ENCODE measurements at regions not wholly inside any gene's neighbourhood (a gene's known extent, or its start where the extent isn't known, plus 50 kb on each side); places are given as distances from the start of the nearest gene placed in this dataset.

GRCh38 chr22:49540084-49540912 is 287.4 kb downstream of the BRD1 start:
- Histone ChIP-seq H3K9me3 (ENCODE audit: control insufficient read depth in 1 of 2, insufficient read depth in 1 of 2, low read depth in 1 of 2, low read length in 2 of 2) (no peaks in the 10 kb centered on the region), H3K4me3 (replicated peaks in 1 of 2; ENCODE audit: low read depth in 1 of 2, low read length in 2 of 2) (no peak overlapping the region), H3K27me3 (ENCODE audit: insufficient read depth, low read length) (no peaks in the 10 kb centered on the region), H3K4me1 (ENCODE audit: control insufficient read depth in 1 of 2, insufficient read depth in 2 of 2, low read length in 2 of 2) (no peaks in the 10 kb centered on the region), H3K4me2 (ENCODE audit: low read length) (no peak overlapping the region), H4K20me1 (ENCODE audit: insufficient read depth) (0 out of 2 replicates have a peak, but pooled peaks cover 5% of the 10 kb centered on the region), H3K9ac (ENCODE audit: low read length) (no peak overlapping the region), H3K79me2 (ENCODE audit: insufficient read depth, low read length) (0 out of 2 replicates have a peak, but pooled peaks cover 5% of the 10 kb centered on the region), H3K27ac (ENCODE audit: low read depth, low read length) (no peak overlapping the region), H2AFZ (ENCODE audit: low read depth, low read length, poor library complexity, severe bottlenecking) (no peak overlapping the region), H3K9me2 (ENCODE audit: insufficient read depth) (no peaks in the 10 kb centered on the region), H3K36me3 (ENCODE audit: control insufficient read depth in 1 of 2, insufficient read depth in 2 of 2, low read length in 2 of 2) (no peaks in the 10 kb centered on the region)
- RAD21 ChIA-PET (ENCODE audit: low non-redundant PET in 1 of 2, low total read pairs in 2 of 2, uncharacterized antibody in 2 of 2, unreplicated experiment in 2 of 2): no interaction called here
- ATAC-seq (no peak), DNase-seq (ENCODE audit: low read depth, low spot score) (no peak)
- CTCF ChIA-PET: no interaction called here
- intact Hi-C loops (cut with micrococcal nuclease): no loop called here
- no peak for TF ChIP-seq ZFX (IDR thresholded peaks at IDR 0.05)
- no peak for TF ChIP-seq REST (IDR thresholded peaks at IDR 0.05; ENCODE audit: low read depth)
- no peak for TF ChIP-seq SP1 (IDR thresholded peaks at IDR 0.05; ENCODE audit: low read depth)
- TF ChIP-seq SIN3A (IDR thresholded peaks at IDR 0.05; ENCODE audit: low read depth): no peak
- TF ChIP-seq, protein P1, sequence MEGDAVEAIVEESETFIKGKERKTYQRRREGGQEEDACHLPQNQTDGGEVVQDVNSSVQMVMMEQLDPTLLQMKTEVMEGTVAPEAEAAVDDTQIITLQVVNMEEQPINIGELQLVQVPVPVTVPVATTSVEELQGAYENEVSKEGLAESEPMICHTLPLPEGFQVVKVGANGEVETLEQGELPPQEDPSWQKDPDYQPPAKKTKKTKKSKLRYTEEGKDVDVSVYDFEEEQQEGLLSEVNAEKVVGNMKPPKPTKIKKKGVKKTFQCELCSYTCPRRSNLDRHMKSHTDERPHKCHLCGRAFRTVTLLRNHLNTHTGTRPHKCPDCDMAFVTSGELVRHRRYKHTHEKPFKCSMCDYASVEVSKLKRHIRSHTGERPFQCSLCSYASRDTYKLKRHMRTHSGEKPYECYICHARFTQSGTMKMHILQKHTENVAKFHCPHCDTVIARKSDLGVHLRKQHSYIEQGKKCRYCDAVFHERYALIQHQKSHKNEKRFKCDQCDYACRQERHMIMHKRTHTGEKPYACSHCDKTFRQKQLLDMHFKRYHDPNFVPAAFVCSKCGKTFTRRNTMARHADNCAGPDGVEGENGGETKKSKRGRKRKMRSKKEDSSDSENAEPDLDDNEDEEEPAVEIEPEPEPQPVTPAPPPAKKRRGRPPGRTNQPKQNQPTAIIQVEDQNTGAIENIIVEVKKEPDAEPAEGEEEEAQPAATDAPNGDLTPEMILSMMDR (IDR thresholded peaks at IDR 0.05 in 2 of 3, conservative IDR thresholded peaks at IDR 0.05 in 1 of 3; ENCODE audit: borderline replicate concordance in 1 of 3, insufficient read depth in 1 of 3, low read depth in 2 of 3, low read length in 2 of 3): no peak
- no peak for TF ChIP-seq JUND (IDR thresholded peaks at IDR 0.05)
- no peak for TF ChIP-seq EGR1 (IDR thresholded peaks at IDR 0.05; ENCODE audit: low read depth)
- no peak for TF ChIP-seq SRF (IDR thresholded peaks at IDR 0.05; ENCODE audit: low read depth)
- no peak for TF ChIP-seq EZH2 (IDR thresholded peaks at IDR 0.05)
- no peak for TF ChIP-seq YY1 (IDR thresholded peaks at IDR 0.05; ENCODE audit: extremely low read depth, insufficient replicate concordance, low read depth, low read length)
- no peak for TF ChIP-seq ELF1 (IDR thresholded peaks at IDR 0.05; ENCODE audit: borderline replicate concordance, low read depth)
- no peak for TF ChIP-seq TCF7L2 (IDR thresholded peaks at IDR 0.05; ENCODE audit: borderline replicate concordance, extremely low read depth, insufficient read depth, insufficient read length)
- TF ChIP-seq, protein P2, sequence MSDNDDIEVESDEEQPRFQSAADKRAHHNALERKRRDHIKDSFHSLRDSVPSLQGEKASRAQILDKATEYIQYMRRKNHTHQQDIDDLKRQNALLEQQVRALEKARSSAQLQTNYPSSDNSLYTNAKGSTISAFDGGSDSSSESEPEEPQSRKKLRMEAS (IDR thresholded peaks at IDR 0.05): no peak
- TF ChIP-seq, protein P3, sequence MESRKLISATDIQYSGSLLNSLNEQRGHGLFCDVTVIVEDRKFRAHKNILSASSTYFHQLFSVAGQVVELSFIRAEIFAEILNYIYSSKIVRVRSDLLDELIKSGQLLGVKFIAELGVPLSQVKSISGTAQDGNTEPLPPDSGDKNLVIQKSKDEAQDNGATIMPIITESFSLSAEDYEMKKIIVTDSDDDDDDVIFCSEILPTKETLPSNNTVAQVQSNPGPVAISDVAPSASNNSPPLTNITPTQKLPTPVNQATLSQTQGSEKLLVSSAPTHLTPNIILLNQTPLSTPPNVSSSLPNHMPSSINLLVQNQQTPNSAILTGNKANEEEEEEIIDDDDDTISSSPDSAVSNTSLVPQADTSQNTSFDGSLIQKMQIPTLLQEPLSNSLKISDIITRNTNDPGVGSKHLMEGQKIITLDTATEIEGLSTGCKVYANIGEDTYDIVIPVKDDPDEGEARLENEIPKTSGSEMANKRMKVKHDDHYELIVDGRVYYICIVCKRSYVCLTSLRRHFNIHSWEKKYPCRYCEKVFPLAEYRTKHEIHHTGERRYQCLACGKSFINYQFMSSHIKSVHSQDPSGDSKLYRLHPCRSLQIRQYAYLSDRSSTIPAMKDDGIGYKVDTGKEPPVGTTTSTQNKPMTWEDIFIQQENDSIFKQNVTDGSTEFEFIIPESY (IDR thresholded peaks at IDR 0.05; ENCODE audit: extremely low read depth, insufficient replicate concordance, low read length): no peak
- no peak for TF ChIP-seq EZH2phosphoT487 (IDR thresholded peaks at IDR 0.05; ENCODE audit: borderline replicate concordance)
- TF ChIP-seq CBX3 (IDR thresholded peaks at IDR 0.05; ENCODE audit: low read depth): no peak
- TF ChIP-seq CEBPB (IDR thresholded peaks at IDR 0.05; ENCODE audit: low read depth): no peak
- no peak for TF ChIP-seq POLR2AphosphoS5 (IDR thresholded peaks at IDR 0.05; ENCODE audit: low read depth, low read length)
- BruUV-seq (replicated peaks): no TSS peak
- POLR2A ChIA-PET: no interaction called here
